SK-N-MC (cell line): ENCODE measurements at regions not wholly inside any gene's neighbourhood (a gene's known extent, or its start where the extent isn't known, plus 50 kb on each side); places are given as distances from the start of the nearest gene placed in this dataset.

Experiments
- EZH2 ChIP-seq: fragments of 200-600 bp; sonication (generic); IDR thresholded peaks from one replicate; pipeline ENCODE4 v1.6.1; 2017; ENCODE audit warnings: antibody characterized with exemption
- POLR2AphosphoS5 ChIP-seq: IDR thresholded peaks from 2 replicates; pipeline ENCODE4 v1.6.1; 2012; ENCODE audit warnings: mild to moderate bottlenecking, low read depth, low read length, borderline replicate concordance

DNA sequence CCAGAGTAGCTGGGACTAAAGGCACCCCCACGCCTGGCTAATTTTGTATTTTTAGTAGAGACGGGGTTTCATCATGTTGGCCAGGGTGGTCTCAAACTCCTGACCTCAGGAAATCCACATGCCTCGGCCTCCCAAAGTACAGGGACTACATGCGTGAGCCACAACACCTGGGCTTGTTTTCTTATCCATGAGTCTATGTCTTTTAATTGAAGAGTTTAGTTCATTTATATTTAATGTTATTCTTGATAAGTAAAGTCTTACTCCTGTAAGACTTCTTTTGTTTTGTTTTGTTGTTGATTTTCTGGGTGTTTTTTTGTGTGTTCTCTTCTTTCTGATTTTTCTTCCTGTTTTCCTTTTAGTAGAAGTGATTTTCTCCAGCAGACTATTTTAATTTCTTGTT lies 621.0 kb downstream of the LTN1 start:
- TF ChIP-seq EZH2 (no peak), POLR2AphosphoS5 (no peak)
